GM12892 (cell line): ENCODE measurements at regions not wholly inside any gene's neighbourhood (a gene's known extent, or its start where the extent isn't known, plus 50 kb on each side); places are given as distances from the start of the nearest gene placed in this dataset.
"Not testable (repeated sequence)": the region's sequence is repeated elsewhere in the genome, so short reads cannot be mapped to it uniquely, and the experiment has no call there.

Experiments
- DNase-seq: peaks from one replicate; pipeline ENCODE4 v3.0.0; 2011; ENCODE audit not compliant: insufficient read length
- FAIRE-seq: peaks from 2 replicates; lab custom pipeline; 2011; peaks lifted over from hg19 to GRCh38; lab: Jason Lieb, UNC
- POLR2A ChIP-seq: IDR thresholded peaks from 2 replicates; pipeline ENCODE4 v1.6.1; 2011; ENCODE audit warnings: low read depth, low read length, control low read depth
- POLR2AphosphoS5 ChIP-seq: IDR thresholded peaks from 2 replicates; pipeline ENCODE4 v1.6.1; 2011; ENCODE audit warnings: low read depth, low read length, control low read depth
- TAF1 ChIP-seq: IDR thresholded peaks from 2 replicates; pipeline ENCODE4 v1.6.1; 2011; ENCODE audit warnings: low read depth, mild to moderate bottlenecking, control low read depth, low read length, borderline replicate concordance

- DNase-seq (no peak), FAIRE-seq (no peak)
- TF ChIP-seq POLR2A (no peak), TAF1 (no peak), POLR2AphosphoS5 (no peak)
Observed at GRCh38 chr10:29714096-29714874, 79.5 kb upstream of the SVIL start.

- FAIRE-seq (no peak), DNase-seq (no peak)
- no peak for TF ChIP-seq POLR2AphosphoS5
- no peak for TF ChIP-seq TAF1
Observed at GRCh38 chr10:29713450-29713849, 78.7 kb upstream of the SVIL start.

GRCh38 chr10:29712108-29712507 is 77.3 kb upstream of the SVIL start:
- no peak for DNase-seq
- no peak for FAIRE-seq

GRCh38 chr10:29710128-29710527 is 75.4 kb upstream of the SVIL start:
- no peak for TF ChIP-seq POLR2A
- TF ChIP-seq POLR2AphosphoS5, result no peak
- no peak for TF ChIP-seq TAF1
- FAIRE-seq (no peak), DNase-seq (no peak)

More at GRCh38 chr10:29712108-29712507, 77.3 kb upstream of the SVIL start:
- no peak for TF ChIP-seq TAF1
- no peak for TF ChIP-seq POLR2A
- no peak for TF ChIP-seq POLR2AphosphoS5

- FAIRE-seq (no peak), DNase-seq (no peak)
- TF ChIP-seq POLR2AphosphoS5 (no peak), POLR2A (no peak), TAF1 (no peak)
Observed at GRCh38 chr10:29709484-29710002, 74.8 kb upstream of the SVIL start.

- DNase-seq (no peak), FAIRE-seq (no peak)
- TF ChIP-seq POLR2AphosphoS5 (no peak), TAF1 (no peak), POLR2A (no peak)
Observed at GRCh38 chr10:29703271-29703670, 68.5 kb upstream of the SVIL start.

- DNase-seq, result no peak
- no peak for FAIRE-seq
Observed at GRCh38 chr10:29702273-29703164, 67.7 kb upstream of the SVIL start.

GRCh38 chr10:29701306-29701705 is 66.5 kb upstream of the SVIL start:
- TF ChIP-seq POLR2A, result no peak
- no peak for TF ChIP-seq POLR2AphosphoS5
- no peak for TF ChIP-seq TAF1
- FAIRE-seq, result no peak
- no peak for DNase-seq

More at GRCh38 chr10:29702273-29703164, 67.7 kb upstream of the SVIL start:
- TF ChIP-seq POLR2A (no peak), TAF1 (no peak), POLR2AphosphoS5 (no peak)

GRCh38 chr10:29699621-29700020 is 64.8 kb upstream of the SVIL start:
- TF ChIP-seq TAF1 (no peak), POLR2AphosphoS5 (no peak), POLR2A (no peak)
- DNase-seq (no peak), FAIRE-seq (no peak)

GRCh38 chr10:29698773-29699490 is 64.2 kb upstream of the SVIL start:
- no peak for FAIRE-seq
- DNase-seq, result no peak
- TF ChIP-seq POLR2AphosphoS5 (no peak), POLR2A (no peak), TAF1 (no peak)

GRCh38 chr10:29696581-29696980 is 61.8 kb upstream of the SVIL start:
- not testable (repeated sequence) for DNase-seq, FAIRE-seq

GRCh38 chr10:29694121-29694520 is 59.4 kb upstream of the SVIL start:
- no peak for TF ChIP-seq TAF1
- DNase-seq, result no peak
- no peak for FAIRE-seq
